NCI-H2196 treated with DMSO at 0.1 percent for 48 hours (cell line): ENCODE measurements at regions not wholly inside any gene's neighbourhood (a gene's known extent, or its start where the extent isn't known, plus 50 kb on each side); places are given as distances from the start of the nearest gene placed in this dataset.
"Not testable (repeated sequence)": the region's sequence is repeated elsewhere in the genome, so short reads cannot be mapped to it uniquely, and the experiment has no call there.

Experiments
- DNase-seq: peaks from one replicate; lab custom pipeline; 2025; ENCODE audit not compliant: unreplicated experiment; lab: John Stamatoyannopoulos, UW

DNA sequence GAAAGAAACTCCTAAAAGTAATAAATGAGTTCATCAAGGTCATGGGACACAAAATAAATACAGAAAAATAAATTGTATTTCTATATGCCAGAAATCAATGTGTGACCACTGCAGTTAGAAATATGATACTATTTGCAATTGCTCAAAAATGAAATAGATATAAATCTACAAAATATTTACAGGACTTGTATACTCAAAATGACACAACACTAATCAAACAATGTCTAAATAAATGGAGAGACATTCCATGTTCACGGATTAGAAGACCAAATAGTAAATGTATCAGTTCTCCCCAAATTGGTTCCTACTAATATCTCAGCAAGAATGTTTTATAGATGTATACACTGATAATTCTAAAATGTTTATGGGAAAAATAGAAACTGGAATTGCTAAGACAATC lies 345.3 kb downstream of the NR2F1-AS1 start:
- DNase-seq, result no peak

DNA sequence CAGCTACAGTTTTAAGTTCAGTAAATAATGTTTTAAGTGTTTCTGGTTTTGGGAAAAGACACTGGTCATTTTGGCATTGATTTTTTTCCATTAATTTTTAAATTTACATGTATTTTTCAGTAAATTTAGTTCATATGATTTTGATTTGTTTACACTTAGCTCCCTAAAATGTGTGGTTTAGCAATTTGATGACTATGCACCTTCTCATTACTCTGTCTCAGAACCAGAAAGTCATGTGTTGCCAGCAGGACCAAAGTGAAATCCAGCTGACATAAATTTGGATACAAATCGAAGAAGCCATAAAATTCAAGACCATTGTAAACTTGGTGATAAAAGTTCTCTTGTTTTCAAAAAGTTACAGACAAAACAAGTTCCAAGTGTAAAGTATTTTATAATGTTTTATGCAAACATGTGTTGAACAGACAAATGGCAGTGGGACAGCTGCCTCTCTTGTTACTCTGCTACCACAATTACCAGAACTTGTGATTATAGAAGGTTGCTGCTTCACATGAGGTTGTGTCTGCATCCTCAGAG lies 354.8 kb downstream of the NR2F1-AS1 start:
- no peak for DNase-seq

DNA sequence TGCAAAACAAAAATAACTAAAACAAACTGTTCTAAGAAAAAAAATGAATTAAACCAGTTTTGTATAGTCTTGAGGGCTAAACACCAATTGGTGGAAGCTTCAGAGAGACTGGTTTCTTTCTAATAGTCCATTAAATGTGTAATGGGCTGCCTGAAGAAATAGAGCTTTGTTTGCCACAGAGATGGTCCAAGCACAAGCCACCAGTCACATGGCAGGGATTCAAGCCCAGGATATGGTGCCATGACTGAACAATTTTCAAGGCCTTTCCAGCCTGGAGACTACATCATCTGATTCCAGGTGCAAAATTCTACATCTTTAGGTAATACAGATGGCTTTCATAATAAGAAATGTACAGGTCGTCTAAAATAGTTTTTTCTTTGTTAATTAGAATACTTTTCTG lies 355.3 kb downstream of the NR2F1-AS1 start:
- DNase-seq, result no peak

- DNase-seq, result no peak
Measured at GRCh38 chr5:93224624-93225023, 356.4 kb downstream of the NR2F1-AS1 start.

DNA sequence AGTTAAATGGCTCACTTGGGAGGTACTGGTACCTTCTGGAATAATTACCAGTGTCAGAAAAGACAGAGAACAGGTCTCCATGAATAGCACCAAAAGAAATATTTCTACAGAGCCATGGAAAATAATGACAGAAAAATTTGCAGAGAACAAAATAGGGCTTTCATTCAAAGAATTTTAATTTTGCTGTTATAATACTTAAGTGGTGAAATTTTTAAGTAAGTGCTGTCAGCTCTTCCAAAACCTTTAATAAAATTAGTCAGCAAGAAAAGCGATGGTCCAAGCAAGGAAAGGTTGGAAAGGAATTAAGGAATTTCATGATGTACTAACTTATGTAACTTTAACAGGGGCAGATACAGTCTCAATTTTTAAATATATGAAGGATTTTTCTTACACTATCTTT lies 359.2 kb downstream of the NR2F1-AS1 start:
- no peak for DNase-seq

- no peak for DNase-seq
Measured at GRCh38 chr5:93220431-93220830, 360.6 kb downstream of the NR2F1-AS1 start.

DNA sequence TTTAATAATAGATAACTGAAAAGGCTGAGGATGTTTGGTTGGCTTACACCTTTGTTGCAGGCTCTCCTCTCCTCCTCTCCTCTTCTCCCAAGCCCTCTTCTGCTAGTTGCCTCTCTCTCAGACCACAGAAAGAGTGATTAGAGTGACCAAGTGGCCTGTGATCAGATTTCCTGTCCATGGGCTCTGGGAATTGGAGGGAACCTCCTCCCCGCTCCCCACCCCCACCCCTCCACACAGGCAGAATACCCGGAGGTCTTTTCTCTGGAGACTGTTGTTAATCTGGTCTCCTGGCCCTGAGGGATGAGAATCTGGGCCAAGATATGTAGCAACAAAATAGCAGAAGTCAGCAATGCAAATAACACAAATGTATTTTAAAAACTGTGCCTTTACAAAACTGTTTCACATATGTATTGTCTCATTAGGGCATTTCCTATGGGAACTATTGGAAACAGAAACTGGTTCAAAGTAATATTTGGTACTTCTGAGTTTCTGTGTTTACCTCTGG lies 361.3 kb downstream of the NR2F1-AS1 start:
- no peak for DNase-seq

GRCh38 chr5:93213111-93213794 lies 367.8 kb downstream of the NR2F1-AS1 start:
- not testable (repeated sequence) for DNase-seq

DNA sequence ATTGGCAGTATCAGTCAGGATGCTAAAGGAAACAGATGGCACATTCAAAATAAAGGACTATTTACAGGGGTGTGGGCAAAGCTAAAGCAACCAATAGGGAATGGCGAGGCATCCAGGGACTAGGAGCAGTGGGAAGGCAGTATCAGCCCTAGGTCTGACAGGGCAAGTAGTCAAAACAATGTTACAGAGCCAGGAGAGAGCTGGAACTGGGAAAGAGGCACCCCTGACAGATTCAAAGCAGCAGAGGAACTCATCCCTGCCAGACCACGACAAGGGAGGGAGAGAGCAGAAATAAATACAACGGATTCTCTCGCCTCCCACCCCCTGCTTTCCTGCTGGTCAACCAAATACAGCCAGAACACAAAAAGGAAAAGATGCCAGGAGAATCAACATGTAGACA lies 371.5 kb downstream of the NR2F1-AS1 start:
- no peak for DNase-seq

DNA sequence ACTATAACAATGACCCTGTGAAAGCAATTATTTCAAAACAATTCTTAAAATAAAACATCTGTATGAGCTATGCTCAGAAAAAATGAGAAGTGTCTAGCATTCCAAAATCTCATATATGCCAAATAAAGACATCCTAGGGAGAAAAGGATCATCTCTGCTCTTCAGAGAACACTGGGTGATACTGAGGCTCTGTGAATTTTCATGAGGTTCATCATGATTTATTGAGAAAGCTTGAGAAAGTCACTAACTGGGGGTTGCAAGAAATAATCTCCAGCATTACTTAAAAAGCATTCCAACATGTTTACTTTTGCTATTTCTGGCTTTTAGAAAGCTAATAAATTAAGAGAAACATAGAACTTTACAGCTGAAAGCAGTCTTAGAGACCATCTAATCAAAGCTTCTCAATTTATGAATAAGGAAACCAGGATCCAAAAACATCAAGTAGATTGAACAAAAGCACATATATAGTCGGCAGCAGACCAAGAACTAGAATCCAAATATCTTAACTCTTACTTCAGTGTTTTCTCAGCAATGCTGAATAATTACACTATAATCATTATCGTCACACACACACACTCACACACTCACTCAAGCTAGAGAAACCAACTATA lies 372.8 kb downstream of the NR2F1-AS1 start:
- DNase-seq, result no peak

DNA sequence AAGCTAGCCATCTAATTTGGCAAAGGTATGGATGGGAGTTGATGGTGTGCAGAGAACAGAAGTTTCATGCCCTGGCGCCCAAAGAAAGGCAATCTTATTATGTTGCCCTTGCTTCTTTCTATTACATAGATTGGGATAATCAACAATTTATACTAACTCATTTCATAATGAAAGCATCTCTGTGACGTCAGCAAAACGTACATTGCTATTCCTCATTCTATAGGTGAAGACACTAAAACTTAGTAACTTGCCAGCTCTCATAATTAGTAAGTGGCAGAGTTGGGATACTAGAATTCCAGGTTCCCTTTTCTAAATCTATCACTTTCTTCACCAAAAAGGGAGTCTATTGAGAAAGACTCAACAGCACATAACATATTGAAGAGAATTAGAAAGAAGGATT lies 374.8 kb downstream of the NR2F1-AS1 start:
- no peak for DNase-seq

GRCh38 chr5:93201061-93201460 lies 380.0 kb downstream of the NR2F1-AS1 start:
- no peak for DNase-seq

- DNase-seq, result no peak
Measured at GRCh38 chr5:93196986-93197385, 384.0 kb downstream of the NR2F1-AS1 start.

DNA sequence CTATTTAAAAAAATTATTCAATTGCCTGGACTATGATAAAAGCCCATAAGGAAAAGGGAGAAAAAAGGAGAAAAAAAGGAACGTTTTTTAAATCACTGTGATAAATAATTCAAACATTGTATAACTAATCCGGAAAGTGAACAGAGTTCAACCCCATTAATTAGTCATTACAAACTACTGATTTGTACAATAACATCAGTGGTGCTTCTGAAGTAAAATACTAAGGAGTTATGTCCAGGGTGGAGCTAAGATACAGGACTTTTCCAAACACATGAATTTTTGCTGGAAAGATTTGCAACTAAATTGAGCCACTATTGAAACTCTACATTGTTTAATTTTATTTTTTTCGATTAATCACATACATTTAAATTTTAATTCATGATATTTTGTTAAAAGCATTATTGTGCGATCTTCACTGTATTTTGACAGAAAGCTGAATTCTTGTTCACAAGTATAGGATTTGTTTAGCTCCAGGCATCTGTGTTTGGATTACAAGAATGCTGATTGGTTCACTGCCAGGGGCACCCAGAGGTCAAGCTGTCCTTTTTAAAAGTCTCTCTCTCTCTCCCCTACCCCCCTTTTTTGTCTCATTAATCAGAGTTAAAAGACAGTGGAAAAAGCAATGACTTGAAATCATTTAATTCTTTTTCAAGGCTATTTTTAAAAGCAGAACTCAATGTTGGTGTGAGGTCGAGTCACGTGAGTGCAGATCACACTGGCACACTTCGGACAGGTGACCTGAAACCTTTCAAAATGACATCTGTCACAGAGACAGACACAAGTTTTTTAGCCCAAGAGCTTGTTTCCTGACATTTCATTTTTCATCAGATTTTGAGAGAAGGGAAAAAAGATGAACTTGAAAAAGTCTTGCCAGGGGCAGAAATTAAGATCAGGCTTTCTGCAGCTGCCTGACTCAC lies 387.3 kb downstream of the NR2F1-AS1 start:
- DNase-seq, result no peak

GRCh38 chr5:93192683-93193082 lies 388.3 kb downstream of the NR2F1-AS1 start:
- DNase-seq, result no peak

DNA sequence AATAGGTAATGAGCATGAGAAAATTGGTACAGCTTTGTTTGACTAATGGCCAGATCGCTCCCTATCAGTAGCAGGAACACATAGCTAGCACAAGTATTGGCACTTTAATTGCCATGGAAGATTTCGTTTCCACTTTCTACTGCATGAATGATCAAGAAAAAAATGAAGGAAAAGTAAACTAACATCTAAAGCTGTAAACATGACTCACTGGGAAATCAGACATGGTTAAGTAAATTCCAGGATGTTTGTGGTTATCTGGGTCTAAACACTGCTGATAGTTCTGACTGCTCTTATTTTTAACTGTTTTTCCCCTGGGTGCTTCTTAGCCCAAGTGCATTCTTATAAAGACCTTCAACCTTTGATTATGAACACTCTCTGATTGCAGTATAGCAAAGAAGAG lies 388.9 kb downstream of the NR2F1-AS1 start:
- DNase-seq, result no peak

DNA sequence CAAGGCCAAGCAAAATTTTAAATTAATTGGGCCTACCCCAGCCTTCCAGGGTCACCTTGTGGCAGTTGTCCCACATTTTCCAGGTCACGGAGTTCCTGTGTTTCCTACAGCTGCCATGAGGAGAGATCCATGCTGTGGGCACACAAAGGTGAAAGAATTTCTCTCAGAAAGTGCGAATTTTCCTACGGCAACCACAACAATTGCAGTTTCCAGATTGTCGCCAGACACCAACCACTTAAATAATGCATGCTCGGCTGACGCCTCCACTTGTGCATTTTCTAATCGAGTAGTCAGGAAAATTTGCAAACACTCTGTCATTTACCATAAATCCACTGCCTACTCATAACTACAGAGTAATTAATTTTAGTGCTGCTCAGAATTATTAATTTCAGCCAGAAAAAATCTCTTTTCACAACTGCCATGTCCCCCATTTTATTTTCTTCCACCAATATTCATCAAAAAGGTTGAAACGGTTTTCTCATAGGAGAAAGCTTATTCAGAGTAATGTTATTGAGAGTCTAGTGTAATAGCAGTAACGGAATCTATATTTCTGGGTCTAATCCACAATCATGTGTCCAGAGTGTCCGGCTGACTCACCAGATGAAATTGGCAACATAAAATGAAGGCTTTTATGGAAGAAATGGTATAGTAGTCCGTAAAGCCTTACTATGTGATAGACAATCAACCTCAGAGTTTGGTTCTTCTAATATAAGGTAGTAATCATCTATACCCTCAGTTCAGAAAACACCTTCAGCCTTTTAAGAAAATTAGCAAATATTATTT lies 389.8 kb downstream of the NR2F1-AS1 start:
- DNase-seq, result no peak

- no peak for DNase-seq
Measured at GRCh38 chr5:93189707-93190120, 391.3 kb downstream of the NR2F1-AS1 start.

DNA sequence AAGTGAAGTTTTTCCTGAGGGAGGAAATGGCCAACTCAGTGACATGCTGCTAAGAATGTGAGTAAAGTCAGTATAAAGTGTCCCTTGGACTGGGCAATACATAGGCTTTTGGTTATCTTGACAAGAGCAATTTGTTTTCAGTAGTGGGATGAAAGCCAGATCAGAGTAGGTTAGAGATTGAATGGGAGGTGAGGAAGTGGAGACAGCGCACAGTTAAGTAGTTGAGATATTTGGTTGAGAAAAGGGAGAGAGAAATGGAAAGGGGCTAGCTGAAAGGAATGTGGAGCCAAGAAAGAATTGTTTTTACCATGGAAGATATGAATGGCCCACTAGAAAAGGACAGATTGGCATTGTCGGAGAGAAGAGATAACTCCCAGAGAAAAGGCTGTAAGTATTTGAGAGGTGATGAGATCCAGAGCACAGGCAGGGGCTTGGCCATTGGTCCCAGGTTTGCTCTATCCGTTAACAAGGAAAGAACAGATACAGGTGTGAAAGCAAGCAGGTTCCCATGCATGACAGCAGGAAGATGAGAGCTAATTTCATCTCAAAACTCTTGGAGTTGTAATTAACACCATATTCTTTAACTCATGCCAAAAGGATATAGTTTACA lies 392.0 kb downstream of the NR2F1-AS1 start:
- DNase-seq, result no peak

DNA sequence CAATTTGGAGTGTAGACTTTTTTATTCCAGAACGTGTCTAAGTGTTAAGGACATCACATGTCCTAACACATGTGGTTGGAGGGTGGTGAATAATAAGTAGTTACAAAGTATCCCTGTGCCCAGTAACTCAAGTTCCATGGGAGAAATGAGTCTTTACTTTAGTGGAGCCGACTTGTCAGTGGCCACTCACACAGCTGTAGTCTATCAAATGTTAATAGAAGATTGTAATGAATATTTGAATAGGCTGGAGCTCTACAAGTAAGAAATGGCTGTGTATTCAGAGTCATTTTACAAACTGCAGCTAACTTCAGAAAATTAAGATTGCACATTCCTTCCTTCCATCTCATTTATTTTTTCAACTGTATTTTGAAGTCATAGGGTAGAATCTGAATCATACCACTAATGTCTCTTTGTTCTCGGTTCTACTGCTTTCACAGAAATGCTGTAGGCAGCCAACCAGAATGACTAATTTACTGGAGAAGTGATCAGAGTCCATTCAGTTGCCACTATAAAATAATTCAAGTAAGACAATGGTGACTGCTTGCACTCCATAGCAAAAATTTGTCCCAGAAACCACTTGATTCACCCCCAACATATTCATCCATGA lies 394.8 kb downstream of the NR2F1-AS1 start:
- no peak for DNase-seq
